Esophagus muscularis mucosa (tissue), 4 donors: ENCODE measurements at regions not wholly inside any gene's neighbourhood (a gene's known extent, or its start where the extent isn't known, plus 50 kb on each side); places are given as distances from the start of the nearest gene placed in this dataset.

ENCODE experiments used
- DNase-seq: peaks from one replicate; pipeline ENCODE4 v3.0.0-alpha.2; 2017; ENCODE audit errors: extremely low spot score
- H3K27ac ChIP-seq, 4 donors: fragments of 200-600 bp; sonication (generic); replicated peaks in 1 of 4; 1 replicate in 3 of 4; 2 replicates in 1 of 4; pipeline ENCODE4 v1.5.1; 2016 to 2019; ENCODE audit warnings: mild to moderate bottlenecking in 1 of 4
- H3K27me3 ChIP-seq, 4 donors: fragments of 200-600 bp; sonication (generic); one replicate each; pipeline versions ENCODE4 v1.5.1 to v1.6.0; 2016 to 2019
- H3K36me3 ChIP-seq, 4 donors: fragments of 200-600 bp; sonication (generic); one replicate each; pipeline ENCODE4 v1.5.1; 2016 to 2019
- H3K4me1 ChIP-seq, 4 donors: fragments of 200-600 bp; sonication (generic); one replicate each; pipeline ENCODE4 v1.5.1; 2016 to 2019
- H3K4me3 ChIP-seq, 4 donors: fragments of 200-600 bp; sonication (generic); 1 replicate in 2 of 4; 2 replicates in 2 of 4; pipeline ENCODE4 v1.5.1; 2016 to 2019; ENCODE audit warnings: mild to moderate bottlenecking in 4 of 4, moderate library complexity in 1 of 4
- H3K9me3 ChIP-seq, 4 donors: fragments of 200-600 bp; sonication (generic); 1 replicate in 3 of 4; 2 replicates in 1 of 4; pipeline ENCODE4 v1.5.1; 2016 to 2019
- CTCF ChIP-seq, 3 experiments: fragments of 200-600 bp in 2 of 3; fragments of 450-650 bp in 1 of 3; sonication (generic) in 2 of 3; IDR thresholded peaks; one replicate each; pipeline ENCODE4 v1.5.1; 2017 to 2019; ENCODE audit warnings: antibody characterized with exemption in 3 of 3, mild to moderate bottlenecking in 2 of 3, moderate library complexity in 1 of 3
- EP300 ChIP-seq: sonication (generic); formaldehyde crosslinking; IDR thresholded peaks from one replicate; pipeline ENCODE4 v1.6.1; 2017; ENCODE audit warnings: antibody characterized with exemption
- POLR2A ChIP-seq: fragments of 450-650 bp; IDR thresholded peaks from one replicate; pipeline ENCODE4 v1.6.1; 2017; ENCODE audit warnings: antibody characterized with exemption, moderate library complexity, mild to moderate bottlenecking, low read depth
- POLR2AphosphoS5 ChIP-seq, 2 donors: sonication (generic); formaldehyde crosslinking; IDR thresholded peaks; one replicate each; pipeline ENCODE4 v1.6.1; 2017; ENCODE audit warnings: antibody characterized with exemption in 2 of 2
- WGBS: methylation state at CpG from one replicate; pipeline ENCODE4 v1.1.5; 2018; 5-methylcytosine and 5-hydroxymethylcytosine counted together
- intact Hi-C: fragments of 100-400 bp; cut with DNase I; formaldehyde crosslinking; loops from one replicate; pipeline ENCODE4 v1.15.1; 2023

GRCh38 chr14:84674636-84675035 lies 855.3 kb upstream of the FLRT2 start:
- no peaks in the 10 kb centered on the region for H3K4me1 ChIP-seq
- no peak for DNase-seq
- no peak overlapping the region for H3K27ac ChIP-seq
- no peaks in the 10 kb centered on the region for H3K9me3 ChIP-seq
- H3K4me3 ChIP-seq = no peak overlapping the region
- no peaks in the 10 kb centered on the region for H3K27me3 ChIP-seq
- TF ChIP-seq CTCF (IDR thresholded peaks at IDR 0.05) (no peak), EP300 (no peak), POLR2A (no peak), POLR2AphosphoS5 (IDR thresholded peaks at IDR 0.05) (no peak)
- 86% methylated on average over 1 of the region's 1 CpG for WGBS
- H3K36me3 ChIP-seq = no peaks in the 10 kb centered on the region
- intact Hi-C loops = no loop called here

GRCh38 chr14:84686550-84686949 lies 843.4 kb upstream of the FLRT2 start:
- WGBS = 56% methylated on average over 3 of the region's 3 CpGs
- H3K27me3 ChIP-seq = no peaks in the 10 kb centered on the region
- H3K9me3 ChIP-seq = no peaks in the 10 kb centered on the region
- no peak for TF ChIP-seq POLR2A
- no peak for TF ChIP-seq POLR2AphosphoS5 (IDR thresholded peaks at IDR 0.05)
- no peak for TF ChIP-seq EP300
- TF ChIP-seq CTCF (IDR thresholded peaks at IDR 0.05) = no peak
- no peak for DNase-seq
- H3K36me3 ChIP-seq = no peaks in the 10 kb centered on the region
- H3K4me3 ChIP-seq = no peak overlapping the region
- H3K27ac ChIP-seq = no peak overlapping the region
- H3K4me1 ChIP-seq = no peaks in the 10 kb centered on the region
- intact Hi-C loops = no loop called here

- no peak for DNase-seq
Observed at GRCh38 chr14:84688297-84689025, 841.5 kb upstream of the FLRT2 start.

GRCh38 chr14:84694161-84694560 lies 835.8 kb upstream of the FLRT2 start:
- no peak for DNase-seq
- H3K4me1 ChIP-seq = no peaks in the 10 kb centered on the region
- no peaks in the 10 kb centered on the region for H3K9me3 ChIP-seq
- no peaks in the 10 kb centered on the region for H3K36me3 ChIP-seq
- H3K4me3 ChIP-seq = no peak overlapping the region
- TF ChIP-seq EP300 = no peak
- TF ChIP-seq POLR2A = no peak
- no peak for TF ChIP-seq POLR2AphosphoS5 (IDR thresholded peaks at IDR 0.05)
- TF ChIP-seq CTCF (IDR thresholded peaks at IDR 0.05) = no peak
- no peaks in the 10 kb centered on the region for H3K27me3 ChIP-seq
- H3K27ac ChIP-seq = no peak overlapping the region
- intact Hi-C loops = no loop called here

More at GRCh38 chr14:84688297-84689025, 841.5 kb upstream of the FLRT2 start:
- no peak overlapping the region for H3K27ac ChIP-seq
- H3K4me1 ChIP-seq = no peaks in the 10 kb centered on the region
- 35% methylated on average over 7 of the region's 7 CpGs for WGBS
- no peak for TF ChIP-seq POLR2A
- no peak for TF ChIP-seq EP300
- no peak for TF ChIP-seq POLR2AphosphoS5 (IDR thresholded peaks at IDR 0.05)
- TF ChIP-seq CTCF (IDR thresholded peaks at IDR 0.05) = no peak
- no peak overlapping the region for H3K4me3 ChIP-seq
- no peaks in the 10 kb centered on the region for H3K36me3 ChIP-seq
- H3K27me3 ChIP-seq = no peaks in the 10 kb centered on the region
- H3K9me3 ChIP-seq = no peaks in the 10 kb centered on the region
- intact Hi-C loops = no loop called here

GRCh38 chr14:84704601-84705000 lies 825.3 kb upstream of the FLRT2 start:
- Histone ChIP-seq H3K4me1 (no peaks in the 10 kb centered on the region), H3K4me3 (no peak overlapping the region), H3K27ac (no peak overlapping the region), H3K9me3 (no peaks in the 10 kb centered on the region), H3K27me3 (no peaks in the 10 kb centered on the region), H3K36me3 (no peaks in the 10 kb centered on the region)
- no peak for TF ChIP-seq CTCF (IDR thresholded peaks at IDR 0.05)
- TF ChIP-seq POLR2AphosphoS5 (IDR thresholded peaks at IDR 0.05) = no peak
- TF ChIP-seq POLR2A = no peak
- no peak for TF ChIP-seq EP300
- DNase-seq = no peak
- 94% methylated on average over 2 of the region's 2 CpGs for WGBS
- intact Hi-C loops = no loop called here
